ENCODE measurements at regions not wholly inside any gene's neighbourhood (a gene's known extent, or its start where the extent isn't known, plus 50 kb on each side); places are given as distances from the start of the nearest gene placed in this dataset.
"Not testable (repeated sequence)": the region's sequence is repeated elsewhere in the genome, so short reads cannot be mapped to it uniquely, and the experiment has no call there.

DNA sequence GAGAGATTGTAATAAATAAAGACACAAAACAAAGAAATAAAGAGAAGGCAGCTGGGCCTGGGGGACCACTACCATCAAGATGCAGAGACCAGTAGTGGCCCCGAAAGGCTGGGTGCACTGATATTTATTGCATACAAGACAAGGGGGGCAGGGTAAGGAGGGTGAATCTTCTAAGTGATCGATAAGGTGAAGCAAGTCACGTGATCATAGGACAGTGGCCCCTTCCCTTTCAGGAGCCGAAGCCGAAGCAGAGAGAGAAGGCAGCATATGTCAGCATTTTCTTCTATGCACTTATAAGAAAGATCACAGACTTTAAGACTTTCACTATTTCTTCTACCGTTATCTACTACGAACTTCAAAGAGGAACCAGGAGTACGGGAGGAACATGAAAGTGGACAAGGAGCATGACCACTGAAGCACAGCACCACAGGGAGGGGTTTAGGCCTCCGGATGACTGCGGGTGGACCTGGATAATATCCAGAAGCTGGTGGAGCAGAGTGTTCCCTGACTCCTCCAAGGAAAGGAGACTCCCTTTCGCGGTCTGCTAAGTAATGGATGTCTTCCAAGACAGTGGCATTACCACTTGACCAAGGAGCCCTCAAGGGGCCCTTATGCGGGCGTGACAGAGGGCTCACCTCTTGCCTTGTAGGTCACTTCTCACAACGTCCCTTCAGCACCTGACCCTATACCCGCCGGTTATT is 126.4 kb downstream of the RBM46 start:
- DNase-seq (ENCODE audit: low read depth in 2 of 2), result not testable (repeated sequence)

DNA sequence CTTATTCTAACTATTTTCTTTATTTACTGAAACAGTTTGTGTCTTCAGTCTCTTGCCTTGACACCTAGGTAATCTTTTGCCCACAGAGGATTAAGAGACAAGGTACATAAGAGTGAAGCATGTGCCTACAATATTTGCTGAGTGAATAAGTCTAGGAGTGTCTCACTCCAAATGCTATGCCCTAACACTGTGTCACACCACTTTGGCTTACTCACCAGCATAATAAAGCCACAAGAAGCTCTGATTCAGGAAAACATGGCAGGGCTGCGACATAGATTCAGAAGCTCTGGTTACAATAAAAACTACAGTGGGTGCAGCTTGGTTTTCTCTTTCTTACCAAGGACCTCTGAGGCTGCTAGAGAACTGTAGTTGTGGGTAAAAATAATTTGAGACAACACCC is 127.1 kb downstream of the RBM46 start:
- no peak for DNase-seq (ENCODE audit: low read depth in 2 of 2)

DNA sequence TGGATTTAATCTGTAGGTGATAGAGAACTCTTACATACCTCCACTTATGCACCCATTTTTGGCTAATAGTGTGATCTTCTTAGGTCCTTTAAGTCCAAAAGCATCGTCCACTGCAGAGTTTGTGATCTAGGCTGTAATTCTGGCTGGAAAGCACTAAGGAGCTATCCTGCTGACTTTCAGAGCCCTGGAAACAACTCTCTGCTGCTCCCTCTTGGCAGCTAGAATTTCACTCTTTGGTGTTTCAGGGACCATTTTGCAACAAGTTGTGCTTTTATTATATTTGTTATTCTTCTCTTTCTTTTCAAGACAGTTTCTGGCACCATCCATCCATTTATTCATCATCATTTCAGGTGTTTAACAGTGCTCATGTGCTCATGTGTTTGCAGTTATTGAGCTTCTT is 130.0 kb downstream of the RBM46 start:
- DNase-seq (ENCODE audit: low read depth in 2 of 2), result no peak

DNA sequence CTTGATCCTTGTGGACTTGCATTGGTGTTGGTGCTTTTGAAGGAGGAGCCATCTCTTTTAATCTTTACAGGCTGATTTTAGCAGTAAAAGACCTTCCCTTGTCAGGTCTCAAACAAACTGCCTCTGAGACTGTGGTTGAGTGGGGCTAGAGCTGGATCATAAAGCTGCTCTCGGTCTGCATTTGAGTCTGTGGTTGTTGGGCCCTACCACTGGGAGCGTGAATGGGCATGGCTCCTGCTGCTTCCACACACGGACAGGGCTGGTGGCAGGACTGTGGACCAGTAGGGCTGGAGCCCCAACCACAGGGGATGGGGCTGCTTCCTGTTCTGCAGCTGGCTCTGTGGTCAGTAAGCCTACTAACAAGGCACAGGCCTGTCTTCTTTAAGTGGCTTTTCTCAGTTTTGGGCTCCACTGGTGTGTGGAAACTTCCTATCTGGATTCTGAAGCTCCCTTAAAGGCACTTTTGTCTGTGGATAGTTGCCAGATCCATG is 130.6 kb downstream of the RBM46 start:
- DNase-seq (ENCODE audit: low read depth in 2 of 2), result no peak

DNA sequence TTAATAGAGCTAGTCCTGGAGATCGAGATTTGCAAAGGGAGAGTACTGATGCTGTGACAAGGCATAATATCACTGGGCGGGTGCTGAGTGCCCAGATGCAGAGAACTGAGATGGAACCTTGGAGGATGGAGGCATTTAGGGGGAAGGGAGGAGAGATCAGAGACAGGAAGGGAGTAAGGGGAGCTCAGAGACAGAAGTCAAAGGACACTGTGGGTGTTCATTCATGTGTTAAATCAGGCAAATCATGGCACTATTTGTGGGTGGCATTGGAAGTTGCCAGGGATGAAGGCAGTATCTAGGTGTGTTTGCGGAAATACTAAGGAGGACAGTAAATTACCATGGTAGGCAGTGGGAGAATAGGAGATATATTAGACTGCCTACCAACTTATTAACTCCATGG is 135.0 kb downstream of the RBM46 start:
- DNase-seq (ENCODE audit: low read depth in 2 of 2), result no peak

DNA sequence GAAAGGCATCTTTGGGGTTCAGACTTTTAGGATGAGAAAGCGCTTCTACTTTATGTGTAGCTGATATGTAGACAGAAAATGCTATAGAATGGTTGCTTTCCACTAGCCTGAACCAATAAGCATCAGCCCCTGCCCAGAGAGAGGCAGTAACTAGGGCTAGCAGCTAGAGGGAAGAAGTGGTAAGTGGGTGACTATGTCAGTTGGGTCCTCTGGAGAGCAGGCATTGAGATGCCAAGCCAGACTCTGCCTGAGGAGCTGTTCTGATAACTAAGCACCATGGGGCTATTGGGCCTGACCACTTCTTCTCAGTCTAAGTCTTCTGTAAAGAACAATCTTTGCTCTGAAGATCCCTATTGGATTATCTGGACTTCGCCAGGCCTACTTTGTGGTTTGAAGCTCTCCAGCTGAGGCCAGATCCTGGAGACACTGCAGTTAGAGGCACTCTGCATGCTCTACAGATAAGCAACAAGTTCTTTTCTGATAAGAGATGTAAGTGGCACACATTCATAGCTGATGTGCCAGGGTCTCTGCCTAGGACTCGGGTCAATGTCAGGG is 146.1 kb downstream of the RBM46 start:
- no peak for DNase-seq (ENCODE audit: low read depth in 2 of 2)

DNA sequence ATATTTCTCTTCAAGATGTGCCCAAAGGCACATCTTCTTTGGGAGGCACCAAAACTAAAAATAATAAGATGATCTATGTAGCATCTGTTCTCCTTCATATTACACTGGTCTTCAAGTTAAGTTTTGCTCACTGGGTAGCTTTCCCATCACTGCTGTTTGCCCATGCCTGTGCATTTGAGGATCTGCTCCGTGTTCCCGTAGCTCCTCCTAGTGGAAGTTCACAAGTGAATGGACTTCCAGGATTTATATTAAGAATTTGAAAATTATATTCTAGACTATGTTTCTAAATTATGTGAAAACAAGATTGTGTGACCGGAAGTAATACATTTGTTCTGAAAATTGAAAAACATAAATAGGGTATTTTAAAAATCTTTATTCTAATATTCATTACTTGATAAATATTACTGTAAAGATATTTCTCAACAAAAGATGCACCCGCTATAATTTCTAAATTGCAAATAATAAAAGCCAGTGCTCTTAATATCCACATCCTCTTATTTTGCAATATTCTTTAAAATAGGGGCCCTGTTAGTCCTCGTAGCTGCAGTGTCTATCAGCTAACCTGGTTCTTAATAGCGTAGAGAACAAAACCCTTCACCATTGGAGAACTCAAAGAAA is 147.7 kb downstream of the RBM46 start:
- DNase-seq (ENCODE audit: low read depth in 2 of 2), result no peak

DNA sequence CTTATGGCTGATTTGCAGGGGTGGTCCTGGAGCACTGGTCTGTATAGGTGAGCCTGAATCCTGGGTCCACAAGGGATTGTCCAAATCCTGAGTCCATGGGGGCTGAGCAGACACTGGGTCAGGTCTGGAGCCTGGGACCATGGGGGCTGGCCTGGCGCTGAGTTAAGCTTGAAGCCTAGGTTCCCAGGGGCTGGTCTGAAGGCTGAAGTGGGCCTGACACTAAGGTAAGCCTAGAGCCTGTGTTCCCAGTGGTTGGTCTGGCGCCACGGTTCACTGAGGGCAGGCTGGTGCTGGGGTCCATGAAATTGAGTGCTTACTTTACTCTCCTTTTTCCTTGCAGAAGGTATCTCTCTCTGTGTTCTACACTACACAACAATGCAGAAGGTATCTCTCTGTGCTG is 155.8 kb downstream of the RBM46 start:
- no peak for DNase-seq (ENCODE audit: low read depth in 2 of 2)

DNA sequence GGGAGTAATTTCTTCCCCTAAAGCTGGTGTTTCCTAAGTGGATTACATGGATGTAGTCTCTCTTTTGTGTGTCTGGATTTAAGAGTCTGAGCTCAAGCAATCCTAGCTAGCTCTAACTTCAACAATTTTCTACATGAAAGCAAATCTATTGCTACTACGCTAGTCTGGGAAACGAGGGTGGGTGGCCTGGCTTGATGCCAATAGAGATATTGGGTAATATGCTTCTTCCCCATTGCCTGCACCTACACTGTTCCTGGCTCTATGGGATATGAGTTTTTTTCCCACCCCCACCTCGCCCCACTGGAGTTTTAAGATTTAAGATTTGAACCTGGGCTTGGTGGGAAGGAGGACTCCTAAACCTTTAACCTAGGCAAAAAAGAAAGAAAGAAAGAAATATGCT is 158.8 kb downstream of the RBM46 start:
- DNase-seq (ENCODE audit: low read depth in 2 of 2), result no peak

DNA sequence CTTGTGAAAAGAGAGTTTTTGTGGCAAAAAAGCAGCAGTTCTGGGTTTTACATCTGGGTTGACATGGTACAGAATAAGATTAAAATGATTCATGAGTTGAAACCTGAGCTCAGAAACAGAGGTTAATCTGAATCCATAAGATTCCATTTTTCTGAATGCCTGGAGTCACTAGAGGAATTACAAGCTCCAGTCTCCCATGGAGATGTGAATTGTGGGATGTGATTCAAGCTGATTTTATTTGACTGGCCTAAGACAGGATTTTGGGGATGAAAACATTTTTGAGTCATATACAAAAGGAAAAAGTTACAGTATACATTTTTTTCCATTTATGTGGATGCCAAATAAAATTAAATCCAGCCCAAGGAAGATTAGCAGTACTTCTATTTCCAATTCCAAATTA is 161.1 kb downstream of the RBM46 start:
- no peak for DNase-seq (ENCODE audit: low read depth in 2 of 2)

DNA sequence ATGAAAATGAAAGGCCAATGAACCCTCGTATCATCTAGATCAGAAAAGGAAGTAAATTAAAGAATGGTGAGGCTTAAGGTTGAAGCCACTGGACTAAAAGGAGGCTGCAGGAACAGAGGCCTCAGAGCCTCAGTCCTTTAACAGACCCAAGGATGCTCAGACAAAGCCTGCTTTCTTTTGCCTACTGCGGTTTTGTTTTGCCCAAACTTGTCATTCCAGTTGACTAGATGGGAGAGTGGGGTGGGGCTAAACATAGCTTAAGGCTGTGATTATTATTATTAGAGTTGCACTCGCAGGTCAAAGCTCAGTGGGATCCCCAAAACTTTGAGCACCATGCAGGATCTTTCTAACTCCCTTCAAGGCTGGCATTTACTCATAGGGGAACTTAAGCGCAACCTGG is 163.9 kb downstream of the RBM46 start:
- no peak for DNase-seq (ENCODE audit: low read depth in 2 of 2)

DNA sequence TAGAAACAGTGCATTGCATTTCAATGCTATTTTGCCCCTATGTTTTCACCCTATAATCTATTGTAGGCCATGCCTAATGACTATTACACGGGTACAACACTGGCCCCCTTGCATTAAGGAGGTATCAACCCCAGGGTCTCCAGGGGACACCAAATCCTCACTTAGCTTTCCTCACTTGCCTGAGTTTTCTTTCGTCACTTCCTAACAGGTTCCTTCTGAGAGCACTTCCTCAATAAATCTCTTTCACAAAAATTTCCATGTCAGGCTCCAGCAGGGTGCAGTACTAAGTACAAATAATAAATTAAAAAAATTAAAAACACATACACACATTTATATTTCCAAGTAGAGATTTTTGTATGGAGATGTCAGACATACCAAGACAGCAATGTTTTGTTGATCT is 165.0 kb downstream of the RBM46 start:
- no peak for DNase-seq (ENCODE audit: low read depth in 2 of 2)

DNA sequence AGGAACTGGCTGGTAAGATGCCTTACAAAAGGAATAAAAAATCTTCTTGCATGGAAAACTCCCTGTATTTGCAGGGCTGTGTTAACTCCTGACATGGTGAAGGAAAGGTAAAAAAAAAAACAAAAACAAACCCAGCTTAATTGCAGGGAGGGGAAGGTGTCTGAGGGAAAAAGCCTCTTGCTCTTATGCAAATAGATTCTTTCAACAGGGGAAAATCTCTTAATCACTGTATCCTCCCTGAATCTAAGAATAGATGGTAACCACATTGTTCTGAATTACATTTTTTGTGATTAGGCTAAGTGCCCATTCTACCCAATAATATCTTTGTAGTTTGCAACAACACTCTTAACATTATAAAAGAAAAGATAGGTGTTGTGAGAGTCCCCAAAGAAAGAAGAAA is 172.6 kb downstream of the RBM46 start:
- no peak for DNase-seq (ENCODE audit: low read depth in 2 of 2)

DNA sequence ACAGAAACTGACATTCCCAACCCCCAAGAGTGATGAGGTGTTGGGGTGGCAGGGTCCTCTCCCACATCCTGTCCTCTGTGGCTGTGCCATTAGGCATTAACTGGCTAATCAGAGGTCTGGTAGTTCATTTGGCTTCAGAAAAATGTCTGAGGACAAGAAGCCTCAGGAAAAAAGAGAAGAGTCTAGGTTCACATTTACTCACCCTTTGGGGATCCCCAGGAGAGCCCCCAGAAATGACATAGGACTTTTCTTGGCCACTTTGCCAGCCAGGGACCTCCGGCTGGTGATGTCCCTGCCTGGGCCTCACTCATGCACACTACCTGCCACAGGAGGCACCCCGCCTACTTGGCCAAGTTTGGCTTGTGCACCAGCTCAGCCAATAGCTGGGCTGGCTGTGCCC is 173.0 kb downstream of the RBM46 start:
- DNase-seq (ENCODE audit: low read depth in 2 of 2), result no peak

DNA sequence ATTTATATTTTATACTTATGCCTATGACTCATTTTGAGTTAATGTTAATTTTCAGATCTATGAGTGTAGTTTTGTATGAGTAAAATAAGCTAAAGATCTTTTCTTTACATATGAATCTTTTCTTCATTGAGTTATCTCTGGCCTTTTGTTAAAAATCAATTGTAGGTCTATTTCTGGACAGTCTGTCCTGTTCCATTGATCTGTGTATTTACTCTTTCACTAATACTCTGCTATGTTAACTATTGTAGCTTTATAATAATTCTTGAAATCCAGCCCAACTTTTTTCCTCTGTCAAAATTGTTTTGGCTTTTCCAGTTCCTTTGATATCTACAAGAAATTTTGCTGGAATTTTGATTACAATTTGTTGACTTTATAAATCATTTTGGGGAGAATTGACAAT is 177.0 kb downstream of the RBM46 start:
- no peak for DNase-seq (ENCODE audit: low read depth in 2 of 2)

DNA sequence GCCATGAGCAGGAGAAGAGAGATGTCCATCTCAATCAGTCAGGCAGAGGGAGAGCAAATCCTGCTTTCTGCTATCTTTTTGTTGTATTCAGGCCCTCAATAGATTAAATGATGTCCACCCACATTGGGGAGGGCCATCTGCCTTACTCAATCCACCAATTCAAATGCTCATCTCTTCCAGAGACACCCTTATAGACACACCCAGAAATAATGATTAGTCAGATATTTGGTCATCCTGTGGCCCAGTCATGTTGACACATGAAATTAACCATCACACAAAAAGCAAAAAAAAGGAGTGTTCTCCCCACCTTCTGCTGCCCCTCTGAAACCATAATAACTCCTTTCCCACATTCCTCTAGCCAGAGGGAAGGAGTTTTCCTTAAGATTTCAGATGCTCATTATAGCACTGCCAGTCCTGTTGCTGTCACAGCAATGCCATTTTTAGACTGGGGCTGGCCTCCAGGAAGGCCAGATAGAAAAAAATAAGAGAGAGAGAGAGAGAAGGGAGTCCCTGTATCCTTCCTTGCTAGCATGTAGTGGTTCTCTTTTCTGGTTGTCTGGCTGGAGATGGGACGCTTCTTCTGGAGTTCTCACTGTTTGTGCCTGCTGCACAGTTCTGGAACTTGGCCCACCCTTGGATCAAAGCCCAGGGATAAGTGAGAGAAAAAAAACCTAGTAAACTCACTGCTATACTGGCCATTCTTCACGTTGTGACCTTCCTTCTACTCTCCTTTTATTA is 177.7 kb downstream of the RBM46 start:
- DNase-seq (ENCODE audit: low read depth in 2 of 2), result no peak

DNA sequence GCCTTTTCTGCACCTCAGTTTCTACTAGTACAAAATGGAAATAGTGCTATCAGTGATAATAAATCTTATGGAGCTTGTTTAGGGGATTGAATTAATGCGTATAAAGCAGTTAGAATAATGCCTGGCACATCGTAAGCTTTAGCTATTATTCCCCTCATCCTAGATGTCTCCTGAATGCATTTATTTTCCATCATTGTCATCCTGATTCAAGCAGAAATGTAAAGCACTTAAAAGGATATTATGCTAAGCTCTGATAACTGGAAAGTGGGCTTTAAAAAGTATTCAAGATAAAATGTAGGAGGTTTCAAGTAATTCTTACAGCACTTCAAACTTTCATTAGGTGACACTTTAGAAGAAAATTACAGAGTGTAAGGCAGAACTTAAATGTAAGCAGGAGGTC is 178.7 kb downstream of the RBM46 start:
- no peak for DNase-seq (ENCODE audit: low read depth in 2 of 2)

DNA sequence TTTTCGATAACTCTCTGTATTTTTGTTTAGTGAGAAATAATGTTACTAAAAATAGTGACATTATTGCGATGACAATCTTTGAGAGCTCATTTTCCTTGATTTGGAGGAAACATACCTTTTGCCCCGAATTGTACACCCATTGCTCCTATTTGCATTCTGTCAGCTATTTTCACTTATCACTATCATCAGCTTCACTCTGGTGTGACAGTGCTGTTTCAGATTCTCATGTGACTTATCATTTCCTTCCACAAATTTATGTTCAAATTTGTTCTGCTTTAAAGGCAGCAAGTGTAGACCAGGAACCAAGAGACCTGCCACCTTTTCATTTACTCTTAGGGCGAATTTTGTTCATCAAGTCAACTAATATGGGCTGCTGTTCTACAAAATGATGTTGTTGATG is 179.4 kb downstream of the RBM46 start:
- no peak for DNase-seq (ENCODE audit: low read depth in 2 of 2)

DNA sequence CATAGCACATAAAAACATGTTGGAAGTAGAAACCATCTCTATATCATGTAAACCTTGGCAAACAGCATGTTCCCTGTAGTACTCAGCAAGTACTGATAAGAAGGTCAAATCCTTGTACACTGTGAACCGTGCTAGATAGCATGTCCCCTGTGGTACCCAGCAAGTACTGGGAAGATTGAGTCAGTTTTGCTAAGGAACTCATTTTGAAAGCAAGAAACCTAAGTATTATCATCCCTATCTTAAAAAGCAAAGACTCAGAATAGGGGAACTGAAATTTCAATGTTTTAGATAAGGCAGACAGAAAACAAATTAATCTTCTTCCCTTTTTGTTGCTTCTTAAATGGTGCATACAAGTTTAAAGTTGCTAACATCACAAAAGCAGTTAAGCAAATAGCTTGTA is 180.2 kb downstream of the RBM46 start:
- DNase-seq (ENCODE audit: low read depth in 2 of 2), result no peak

DNA sequence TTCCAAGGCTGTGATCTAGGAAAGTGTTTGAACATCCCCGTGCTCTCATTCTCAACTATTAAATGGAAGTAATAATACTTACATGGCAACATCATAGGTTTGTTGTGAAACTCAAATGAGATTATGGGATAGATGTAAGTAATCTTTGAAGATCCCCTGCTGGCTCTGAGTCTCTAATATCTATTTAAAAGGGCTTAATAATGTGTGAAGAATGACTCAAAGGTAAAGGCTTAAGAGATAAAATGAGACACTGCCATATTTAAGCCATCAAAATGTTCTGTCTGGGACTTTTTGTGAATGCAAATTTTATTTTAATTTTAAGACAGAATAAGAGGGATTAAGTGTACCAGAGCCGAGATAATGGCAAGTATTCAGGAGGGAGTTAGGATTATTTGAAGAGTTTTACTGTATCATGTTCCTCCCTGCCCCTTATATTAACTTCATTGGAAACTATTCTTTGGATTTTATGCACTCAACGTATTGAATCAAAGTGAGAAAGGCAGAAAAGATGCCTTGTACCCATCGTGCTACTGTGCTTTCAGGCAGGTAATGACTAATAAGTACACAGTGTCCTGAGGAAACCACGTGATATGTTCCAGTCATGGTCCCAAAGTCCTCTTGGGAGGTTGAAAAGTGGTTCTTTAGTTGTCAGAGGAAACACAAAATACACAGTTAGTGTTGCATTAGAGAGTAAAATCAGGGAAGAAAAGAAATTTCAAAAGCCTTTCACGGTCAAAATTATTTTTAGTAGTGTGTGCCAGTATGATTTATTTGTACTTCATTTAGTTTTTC is 192.4 kb downstream of the RBM46 start:
- no peak for DNase-seq (ENCODE audit: low read depth in 2 of 2)

DNA sequence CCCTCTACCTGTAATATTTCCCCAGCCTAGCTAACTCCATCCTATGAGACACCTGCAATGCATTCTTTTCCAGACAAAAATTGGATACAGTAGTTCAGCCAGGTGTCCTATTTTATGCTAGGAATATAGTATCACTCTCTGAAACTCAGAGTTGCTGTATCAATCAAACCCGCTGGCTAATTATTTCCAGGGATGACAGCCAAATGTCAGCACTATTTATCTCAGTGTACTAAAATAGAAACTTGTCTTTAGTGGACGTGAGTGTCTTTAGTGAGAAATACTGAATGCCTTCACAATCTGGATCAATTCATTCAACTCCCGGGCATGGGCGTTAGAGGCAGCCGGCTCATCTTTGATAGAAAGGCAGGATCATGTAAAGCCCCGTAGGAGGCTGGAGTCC is 196.2 kb downstream of the RBM46 start:
- no peak for DNase-seq (ENCODE audit: low read depth in 2 of 2)

Data from stimulated activated CD4-positive, alpha-beta T cell treated with anti-CD3 and anti-CD28 coated beads, Interleukin-12 subunit alpha, Interleukin-12 subunit beta, amount 100 ng/mL, for 24 hours (primary cell).